ENCODE measurements at regions not wholly inside any gene's neighbourhood (a gene's known extent, or its start where the extent isn't known, plus 50 kb on each side); places are given as distances from the start of the nearest gene placed in this dataset.
A peak's percentile ranks its signal among the peaks of the same experiment; 100 is the strongest.

DNA sequence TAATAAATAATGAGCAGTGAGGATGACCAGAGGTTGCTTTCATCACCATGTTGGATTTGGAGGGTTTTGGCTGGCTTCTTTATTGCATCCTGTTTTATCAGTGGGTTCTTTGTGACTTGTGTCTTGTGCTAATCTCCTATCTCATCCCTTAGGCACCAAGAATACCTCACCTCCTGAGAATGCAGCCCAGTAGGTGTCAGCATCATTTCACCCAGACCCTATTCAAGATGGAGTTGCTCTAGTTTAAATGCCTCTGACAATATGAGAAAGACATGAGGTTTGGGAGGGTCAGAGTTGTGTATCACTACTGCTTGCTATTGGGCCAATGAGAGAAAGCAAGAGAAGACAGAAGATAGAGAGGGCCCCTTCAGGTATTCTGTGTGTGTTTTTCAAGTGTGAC, 592.2 kb downstream of the ETNK1 start:
- no peak overlapping the region for H3K4me3 ChIP-seq (ENCODE audit: low read depth, low read length)
- TF ChIP-seq, protein P1, sequence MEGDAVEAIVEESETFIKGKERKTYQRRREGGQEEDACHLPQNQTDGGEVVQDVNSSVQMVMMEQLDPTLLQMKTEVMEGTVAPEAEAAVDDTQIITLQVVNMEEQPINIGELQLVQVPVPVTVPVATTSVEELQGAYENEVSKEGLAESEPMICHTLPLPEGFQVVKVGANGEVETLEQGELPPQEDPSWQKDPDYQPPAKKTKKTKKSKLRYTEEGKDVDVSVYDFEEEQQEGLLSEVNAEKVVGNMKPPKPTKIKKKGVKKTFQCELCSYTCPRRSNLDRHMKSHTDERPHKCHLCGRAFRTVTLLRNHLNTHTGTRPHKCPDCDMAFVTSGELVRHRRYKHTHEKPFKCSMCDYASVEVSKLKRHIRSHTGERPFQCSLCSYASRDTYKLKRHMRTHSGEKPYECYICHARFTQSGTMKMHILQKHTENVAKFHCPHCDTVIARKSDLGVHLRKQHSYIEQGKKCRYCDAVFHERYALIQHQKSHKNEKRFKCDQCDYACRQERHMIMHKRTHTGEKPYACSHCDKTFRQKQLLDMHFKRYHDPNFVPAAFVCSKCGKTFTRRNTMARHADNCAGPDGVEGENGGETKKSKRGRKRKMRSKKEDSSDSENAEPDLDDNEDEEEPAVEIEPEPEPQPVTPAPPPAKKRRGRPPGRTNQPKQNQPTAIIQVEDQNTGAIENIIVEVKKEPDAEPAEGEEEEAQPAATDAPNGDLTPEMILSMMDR (IDR thresholded peaks at IDR 0.05; ENCODE audit: borderline replicate concordance, insufficient read depth, low read depth, low read length), result no peak

DNA sequence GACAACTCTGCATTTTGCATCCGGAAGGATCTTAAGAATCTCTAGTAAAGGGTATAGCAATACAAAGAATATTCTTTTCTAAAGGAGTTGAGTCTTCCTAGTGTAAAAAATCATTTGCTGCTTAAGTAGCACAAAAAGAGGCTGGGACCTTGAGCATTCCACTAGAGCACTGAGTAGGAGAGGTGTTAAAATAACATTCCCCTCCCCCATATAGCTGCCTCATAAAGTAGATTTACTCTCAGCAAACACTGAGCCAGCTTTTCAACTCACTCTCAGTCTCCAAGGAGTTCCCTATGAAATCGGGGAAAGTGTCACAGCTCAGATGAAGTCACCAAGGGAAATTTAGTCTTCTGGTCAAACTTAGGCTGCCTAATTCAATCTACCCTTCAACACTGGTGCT, 592.7 kb downstream of the ETNK1 start:
- TF ChIP-seq, protein P1 (IDR thresholded peaks at IDR 0.05; ENCODE audit: borderline replicate concordance, insufficient read depth, low read depth, low read length), result no peak
- no peak overlapping the region for H3K4me3 ChIP-seq (ENCODE audit: low read depth, low read length)

DNA sequence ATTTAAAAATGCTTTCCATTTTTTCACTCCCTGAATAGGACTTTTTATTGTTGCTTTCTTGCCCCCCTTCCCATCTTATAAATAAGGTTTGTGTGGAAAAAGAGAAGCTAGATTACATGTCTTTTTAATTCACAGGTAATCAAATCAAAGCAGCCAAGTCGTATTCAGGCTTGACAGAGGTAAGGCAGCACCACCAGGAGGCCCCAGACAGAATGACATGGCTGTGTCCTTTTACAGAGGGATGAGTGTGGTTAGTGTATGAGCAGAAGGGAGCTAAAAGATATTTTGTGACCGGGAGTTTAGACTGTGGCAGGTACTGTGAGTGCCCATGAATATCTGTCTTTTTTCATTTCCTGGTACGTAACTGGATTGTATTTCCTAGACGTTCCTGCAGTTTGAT, 596.1 kb downstream of the ETNK1 start:
- TF ChIP-seq, protein P1 (IDR thresholded peaks at IDR 0.05; ENCODE audit: borderline replicate concordance, insufficient read depth, low read depth, low read length), result 0 out of 2 replicates have a peak, but pooled peaks have one; percentile 19
- H3K4me3 ChIP-seq (ENCODE audit: low read depth, low read length), result no peak overlapping the region

DNA sequence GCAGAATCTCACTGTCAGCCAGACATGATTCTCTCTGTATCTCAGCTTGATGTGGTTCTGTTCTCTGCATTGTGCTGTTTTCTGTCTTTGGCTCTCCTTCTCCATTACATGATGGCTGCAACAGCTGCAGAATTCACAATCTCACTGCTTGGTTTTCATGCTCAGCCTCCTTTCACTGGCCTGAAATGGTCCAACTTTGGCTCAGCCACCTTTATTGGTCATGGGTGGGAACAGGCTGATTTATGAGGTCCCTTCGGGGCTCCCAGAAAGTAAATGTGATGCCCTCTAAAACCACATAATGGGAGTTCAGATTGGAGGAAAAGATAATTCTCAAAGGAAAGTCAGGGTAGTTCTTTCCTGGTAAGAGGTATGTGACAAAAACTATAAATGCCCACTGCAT, 597.0 kb downstream of the ETNK1 start:
- TF ChIP-seq, protein P1 (IDR thresholded peaks at IDR 0.05; ENCODE audit: borderline replicate concordance, insufficient read depth, low read depth, low read length), result no peak
- no peak overlapping the region for H3K4me3 ChIP-seq (ENCODE audit: low read depth, low read length)

DNA sequence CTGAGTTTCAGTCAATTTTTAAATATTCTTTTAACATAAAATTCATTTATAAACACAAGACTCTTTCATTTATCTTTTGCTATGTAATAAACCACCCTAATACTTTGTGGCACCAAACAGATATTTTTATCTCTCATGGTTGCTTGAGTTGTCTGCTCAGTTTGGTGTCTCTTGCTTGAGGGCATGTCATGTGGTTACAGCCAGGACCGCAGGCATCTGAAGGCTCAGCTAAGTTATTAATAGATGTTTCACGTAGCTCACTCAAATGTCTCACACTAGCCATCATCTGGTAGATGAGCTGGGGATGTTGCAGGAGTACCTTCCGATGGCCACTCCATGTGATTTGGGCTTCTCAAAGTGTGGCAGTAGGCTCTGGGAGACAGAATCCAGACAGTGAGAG, 597.8 kb downstream of the ETNK1 start:
- H3K4me3 ChIP-seq (ENCODE audit: low read depth, low read length), result no peak overlapping the region
- TF ChIP-seq, protein P1 (IDR thresholded peaks at IDR 0.05; ENCODE audit: borderline replicate concordance, insufficient read depth, low read depth, low read length), result no peak

DNA sequence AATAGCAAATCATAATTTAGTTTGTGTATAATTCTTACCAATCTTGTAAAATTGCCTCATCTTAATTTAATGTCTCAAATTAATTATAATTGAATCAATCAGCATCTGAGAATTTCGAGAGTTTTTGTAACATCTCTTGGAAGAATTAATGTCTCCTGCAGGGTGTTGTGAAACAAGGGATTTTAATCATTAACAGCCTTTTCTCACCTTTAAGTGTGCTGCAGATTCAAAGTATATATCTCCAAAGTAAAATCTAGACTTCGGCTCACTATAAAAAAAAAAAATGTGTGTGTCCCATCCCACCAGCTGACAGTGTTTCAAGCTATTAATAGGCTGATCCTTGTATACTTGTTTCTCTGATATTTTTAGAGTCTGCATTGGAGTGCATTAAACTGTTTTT, 603.1 kb downstream of the ETNK1 start:
- TF ChIP-seq, protein P1 (IDR thresholded peaks at IDR 0.05; ENCODE audit: borderline replicate concordance, insufficient read depth, low read depth, low read length), result no peak
- no peak overlapping the region for H3K4me3 ChIP-seq (ENCODE audit: low read depth, low read length)

DNA sequence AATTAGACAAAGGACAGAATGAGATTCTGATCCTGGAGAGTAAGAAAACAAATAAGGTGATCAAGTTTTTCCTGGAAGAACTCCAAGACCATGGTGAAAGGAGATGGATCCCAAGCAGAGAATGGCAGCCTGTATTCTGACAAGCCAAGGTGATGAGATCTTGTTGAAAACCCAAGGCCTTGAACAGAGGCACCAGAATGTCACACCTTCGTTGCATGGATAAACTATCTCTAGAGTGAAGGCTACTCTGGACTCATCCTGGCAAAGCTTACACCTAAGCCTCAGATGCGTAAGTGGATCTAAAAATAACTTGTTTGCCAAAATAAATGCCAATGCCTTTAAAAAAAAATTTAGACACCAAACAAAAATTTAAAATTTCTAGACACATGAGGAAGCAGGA, 605.9 kb downstream of the ETNK1 start:
- H3K4me3 ChIP-seq (ENCODE audit: low read depth, low read length), result no peak overlapping the region
- TF ChIP-seq, protein P1 (IDR thresholded peaks at IDR 0.05; ENCODE audit: borderline replicate concordance, insufficient read depth, low read depth, low read length), result no peak
